Keratinocyte (primary cell): ENCODE measurements at regions not wholly inside any gene's neighbourhood (a gene's known extent, or its start where the extent isn't known, plus 50 kb on each side); places are given as distances from the start of the nearest gene placed in this dataset.

Source experiments
- DNase-seq: peaks from one replicate; pipeline ENCODE4 v3.0.0-alpha.2; 2011; ENCODE audit warnings: low read depth, missing footprints, low spot score
- FAIRE-seq: peaks from 2 replicates; lab custom pipeline; 2011; peaks lifted over from hg19 to GRCh38; lab: Jason Lieb, UNC
- H2AFZ ChIP-seq: 2 replicates; pipeline ENCODE4 v1.6.0; 2012; ENCODE audit warnings: low read length, control low read depth, inconsistent platforms; ENCODE audit not compliant: control insufficient read depth
- H3K27ac ChIP-seq: 2 replicates; pipeline ENCODE4 v1.5.1; 2011; ENCODE audit warnings: low read length; ENCODE audit not compliant: control insufficient read depth, insufficient read depth
- H3K27me3 ChIP-seq: 3 replicates; pipeline ENCODE4 v1.6.0; 2011; ENCODE audit warnings: low read length; ENCODE audit not compliant: control insufficient read depth, insufficient read depth; ENCODE audit errors: extremely low read depth
- H3K36me3 ChIP-seq, 2 experiments: 2 replicates in 1 of 2; 3 replicates in 1 of 2; pipeline ENCODE4 v1.5.1; 2011; ENCODE audit warnings: low read length in 2 of 2, mild to moderate bottlenecking in 1 of 2; ENCODE audit not compliant: control insufficient read depth in 2 of 2, insufficient read depth in 2 of 2; ENCODE audit errors: extremely low read depth in 1 of 2
- H3K4me1 ChIP-seq: 3 replicates; pipeline ENCODE4 v1.5.1; 2011; ENCODE audit warnings: low read length; ENCODE audit not compliant: control insufficient read depth, insufficient read depth; ENCODE audit errors: extremely low read depth
- H3K4me2 ChIP-seq: 3 replicates; pipeline ENCODE4 v1.6.0; 2011; ENCODE audit warnings: low read depth, low read length; ENCODE audit not compliant: control insufficient read depth, insufficient read depth; ENCODE audit errors: extremely low read depth
- H3K4me3 ChIP-seq, 3 experiments: fragments of 200-600 bp in 1 of 3; sonication (generic) in 1 of 3; 2 replicates in 2 of 3; 3 replicates in 1 of 3; pipeline ENCODE4 v1.5.1; 2011 to 2016; ENCODE audit warnings: low read length in 3 of 3, mild to moderate bottlenecking in 3 of 3, control low read depth in 2 of 3, inconsistent platforms in 1 of 3, low read depth in 1 of 3, mixed read lengths in 1 of 3, mixed run types in 1 of 3, moderate library complexity in 1 of 3; ENCODE audit not compliant: control insufficient read depth in 2 of 3, insufficient read depth in 2 of 3; ENCODE audit errors: extremely low read depth in 1 of 3
- H3K79me2 ChIP-seq: 2 replicates; pipeline ENCODE4 v1.6.0; 2012; ENCODE audit warnings: low read length; ENCODE audit not compliant: control insufficient read depth, insufficient read depth
- H3K9ac ChIP-seq: 3 replicates; pipeline ENCODE4 v1.6.0; 2011; ENCODE audit warnings: low read length; ENCODE audit not compliant: control insufficient read depth, insufficient read depth; ENCODE audit errors: extremely low read depth
- H3K9me1 ChIP-seq: 3 replicates; pipeline ENCODE4 v1.6.0; 2011; ENCODE audit warnings: low read length; ENCODE audit not compliant: control insufficient read depth, insufficient read depth; ENCODE audit errors: extremely low read depth
- H3K9me3 ChIP-seq: 2 replicates; pipeline ENCODE4 v1.5.1; 2012; ENCODE audit warnings: low read depth, low read length; ENCODE audit not compliant: control insufficient read depth
- H4K20me1 ChIP-seq: 3 replicates; pipeline ENCODE4 v1.6.0; 2011; ENCODE audit warnings: low read length; ENCODE audit not compliant: control insufficient read depth, insufficient read depth; ENCODE audit errors: extremely low read depth
- EZH2 ChIP-seq: IDR thresholded peaks from one replicate; pipeline ENCODE4 v1.6.1; 2012; ENCODE audit warnings: inconsistent platforms, mild to moderate bottlenecking, low read length, moderate library complexity
- dilution Hi-C: fragments of 300-500 bp; cut with MboI; formaldehyde crosslinking; loops from one replicate; pipeline ENCODE4 v1.7.0; 2020; ENCODE audit warnings: low sequenced_read_pairs; ENCODE audit not compliant: extremely low pct_ligation_motif_present
- TF ChIP-seq, protein P1 (sequence below), 3 experiments: IDR thresholded peaks in 1 of 3; conservative IDR thresholded peaks in 1 of 3; optimal IDR thresholded peaks in 1 of 3; 2 replicates in 2 of 3; 3 replicates in 1 of 3; pipeline versions ENCODE3 to v1.5.1; 2011; ENCODE audit warnings: low read length in 3 of 3, mild to moderate bottlenecking in 3 of 3, moderate library complexity in 2 of 3, control low read depth in 1 of 3, inconsistent platforms in 1 of 3; ENCODE audit not compliant: insufficient read depth in 2 of 3; ENCODE audit errors: extremely low read depth in 1 of 3

- dilution Hi-C loops: no loop called here
- DNase-seq (no peak), FAIRE-seq (no peak)
- Histone ChIP-seq H3K79me2 (no peaks in the 10 kb centered on the region), H3K4me1 (no peaks in the 10 kb centered on the region), H3K4me3 (no peak overlapping the region), H3K9me1 (no peaks in the 10 kb centered on the region), H3K9ac (no peak overlapping the region), H3K27me3 (no peaks in the 10 kb centered on the region), H3K36me3 (no peaks in the 10 kb centered on the region), H3K9me3 (no peaks in the 10 kb centered on the region), H3K4me2 (no peak overlapping the region), H4K20me1 (peaks cover 3% of the 10 kb centered on the region), H3K27ac (no peak overlapping the region), H2AFZ (no peak overlapping the region)
- TF ChIP-seq, protein P1, sequence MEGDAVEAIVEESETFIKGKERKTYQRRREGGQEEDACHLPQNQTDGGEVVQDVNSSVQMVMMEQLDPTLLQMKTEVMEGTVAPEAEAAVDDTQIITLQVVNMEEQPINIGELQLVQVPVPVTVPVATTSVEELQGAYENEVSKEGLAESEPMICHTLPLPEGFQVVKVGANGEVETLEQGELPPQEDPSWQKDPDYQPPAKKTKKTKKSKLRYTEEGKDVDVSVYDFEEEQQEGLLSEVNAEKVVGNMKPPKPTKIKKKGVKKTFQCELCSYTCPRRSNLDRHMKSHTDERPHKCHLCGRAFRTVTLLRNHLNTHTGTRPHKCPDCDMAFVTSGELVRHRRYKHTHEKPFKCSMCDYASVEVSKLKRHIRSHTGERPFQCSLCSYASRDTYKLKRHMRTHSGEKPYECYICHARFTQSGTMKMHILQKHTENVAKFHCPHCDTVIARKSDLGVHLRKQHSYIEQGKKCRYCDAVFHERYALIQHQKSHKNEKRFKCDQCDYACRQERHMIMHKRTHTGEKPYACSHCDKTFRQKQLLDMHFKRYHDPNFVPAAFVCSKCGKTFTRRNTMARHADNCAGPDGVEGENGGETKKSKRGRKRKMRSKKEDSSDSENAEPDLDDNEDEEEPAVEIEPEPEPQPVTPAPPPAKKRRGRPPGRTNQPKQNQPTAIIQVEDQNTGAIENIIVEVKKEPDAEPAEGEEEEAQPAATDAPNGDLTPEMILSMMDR (optimal IDR thresholded peaks at IDR 0.05 in 1 of 3, IDR thresholded peaks at IDR 0.05 in 1 of 3, conservative IDR thresholded peaks at IDR 0.05 in 1 of 3; ENCODE audit: extremely low read depth in 1 of 3, insufficient read depth in 2 of 3, low read length in 3 of 3): no peak
- TF ChIP-seq EZH2: no peak
Measured at GRCh38 chr12:108454539-108455139, 60.4 kb upstream of the FICD start.

GRCh38 chr12:108449478-108449877 is 65.6 kb upstream of the FICD start:
- H3K79me2 ChIP-seq: no peaks in the 10 kb centered on the region
- no peak overlapping the region for H3K4me2 ChIP-seq
- dilution Hi-C loops: no loop called here
- FAIRE-seq (no peak), DNase-seq (no peak)
- H4K20me1 ChIP-seq: peaks cover 3% of the 10 kb centered on the region
- H3K27ac ChIP-seq: no peak overlapping the region
- no peaks in the 10 kb centered on the region for H3K27me3 ChIP-seq
- H3K9me1 ChIP-seq: no peaks in the 10 kb centered on the region
- TF ChIP-seq, protein P1 (optimal IDR thresholded peaks at IDR 0.05 in 1 of 3, IDR thresholded peaks at IDR 0.05 in 1 of 3, conservative IDR thresholded peaks at IDR 0.05 in 1 of 3; ENCODE audit: extremely low read depth in 1 of 3, insufficient read depth in 2 of 3, low read length in 3 of 3): no peak
- H3K4me3 ChIP-seq: no peak overlapping the region
- H3K4me1 ChIP-seq: peaks cover 8% of the 10 kb centered on the region
- no peaks in the 10 kb centered on the region for H3K9me3 ChIP-seq
- H3K9ac ChIP-seq: no peak overlapping the region
- H3K36me3 ChIP-seq: no peaks in the 10 kb centered on the region
- H2AFZ ChIP-seq: no peak overlapping the region
